H9 (cell line): ENCODE measurements at regions not wholly inside any gene's neighbourhood (a gene's known extent, or its start where the extent isn't known, plus 50 kb on each side); places are given as distances from the start of the nearest gene placed in this dataset.

Experiments
- DNase-seq: peaks from one replicate; pipeline ENCODE4 v3.0.0-alpha.2; 2017
- H2AFZ ChIP-seq: one replicate; pipeline ENCODE4 v1.6.1; 2013; ENCODE audit warnings: mild to moderate bottlenecking, low read length, control low read depth, moderate library complexity
- H2AK5ac ChIP-seq: 2 replicates; pipeline ENCODE4 v1.6.1; 2013; ENCODE audit warnings: low read length, control low read depth, mixed read lengths; ENCODE audit not compliant: insufficient read length
- H2BK120ac ChIP-seq: one replicate; pipeline ENCODE4 v1.6.1; 2013; ENCODE audit warnings: low read depth, mild to moderate bottlenecking, low read length, control low read depth, inconsistent platforms; ENCODE audit not compliant: poor library complexity, severe bottlenecking
- H2BK12ac ChIP-seq: 2 replicates; pipeline ENCODE4 v1.6.1; 2013; ENCODE audit warnings: low read length, control low read depth, mixed read lengths, low read depth; ENCODE audit not compliant: insufficient read length
- H2BK15ac ChIP-seq: 2 replicates; pipeline ENCODE4 v1.6.1; 2013; ENCODE audit warnings: low read depth, low read length, control low read depth
- H2BK20ac ChIP-seq: one replicate; pipeline ENCODE4 v1.6.1; 2013; ENCODE audit warnings: low read depth, mild to moderate bottlenecking, low read length, control low read depth, inconsistent platforms; ENCODE audit not compliant: poor library complexity, severe bottlenecking
- H2BK5ac ChIP-seq: 2 replicates; pipeline ENCODE4 v1.6.1; 2013; ENCODE audit warnings: low read length, control low read depth, mixed read lengths; ENCODE audit not compliant: insufficient read length
- H3K14ac ChIP-seq: 2 replicates; pipeline ENCODE4 v1.6.1; 2013; ENCODE audit warnings: low read length, control low read depth; ENCODE audit not compliant: insufficient read depth
- H3K18ac ChIP-seq: 2 replicates; pipeline ENCODE4 v1.6.1; 2013; ENCODE audit warnings: low read depth, mild to moderate bottlenecking, mixed read lengths, low read length, control low read depth; ENCODE audit not compliant: insufficient read length
- H3K23ac ChIP-seq: 2 replicates; pipeline ENCODE4 v1.6.1; 2013; ENCODE audit warnings: low read length, control low read depth, mixed read lengths, low read depth; ENCODE audit not compliant: insufficient read length
- H3K23me2 ChIP-seq: 2 replicates; pipeline ENCODE4 v1.6.1; 2013; ENCODE audit warnings: low read depth, mild to moderate bottlenecking, mixed read lengths, low read length, control low read depth; ENCODE audit not compliant: insufficient read length, poor library complexity, severe bottlenecking
- H3K27ac ChIP-seq: 2 replicates; pipeline ENCODE4 v1.5.1; 2013; ENCODE audit warnings: low read length, control low read depth, mixed read lengths, low read depth; ENCODE audit not compliant: insufficient read length
- H3K27me3 ChIP-seq: 2 replicates; pipeline ENCODE4 v1.6.1; 2013; ENCODE audit warnings: low read length, control low read depth, inconsistent platforms; ENCODE audit not compliant: insufficient read depth
- H3K4ac ChIP-seq: 2 replicates; pipeline ENCODE4 v1.6.1; 2013; ENCODE audit warnings: low read depth, mild to moderate bottlenecking, control low read depth, inconsistent platforms, low read length, moderate library complexity
- H3K4me1 ChIP-seq: 2 replicates; pipeline ENCODE4 v1.6.1; 2013; ENCODE audit warnings: low read length, control low read depth, inconsistent platforms; ENCODE audit not compliant: insufficient read depth
- H3K4me2 ChIP-seq: 2 replicates; pipeline ENCODE4 v1.6.1; 2013; ENCODE audit warnings: low read length, control low read depth, mixed read lengths; ENCODE audit not compliant: insufficient read length, insufficient read depth
- H3K56ac ChIP-seq: 2 replicates; pipeline ENCODE4 v1.6.1; 2013; ENCODE audit warnings: low read depth, mild to moderate bottlenecking, mixed read lengths, low read length, control low read depth; ENCODE audit not compliant: insufficient read length
- H3K79me1 ChIP-seq: 2 replicates; pipeline ENCODE4 v1.6.1; 2013; ENCODE audit warnings: low read depth, mild to moderate bottlenecking, moderate library complexity, low read length, control low read depth, inconsistent platforms; ENCODE audit not compliant: insufficient read depth, poor library complexity, severe bottlenecking
- H3K79me2 ChIP-seq: 2 replicates; pipeline ENCODE4 v1.6.1; 2013; ENCODE audit warnings: low read length, control low read depth, inconsistent platforms; ENCODE audit not compliant: insufficient read depth
- H3K9ac ChIP-seq: 2 replicates; pipeline ENCODE4 v1.6.1; 2013; ENCODE audit warnings: low read length, control low read depth, mixed read lengths; ENCODE audit not compliant: insufficient read length; ENCODE audit errors: extremely low read depth
- H3K9me3 ChIP-seq: one replicate; pipeline ENCODE4 v1.6.1; 2013; ENCODE audit warnings: low read depth, low read length, inconsistent platforms; ENCODE audit not compliant: control insufficient read depth
- H3T11ph ChIP-seq: one replicate; pipeline ENCODE4 v1.6.1; 2013; ENCODE audit warnings: mild to moderate bottlenecking, low read length, control low read depth, inconsistent platforms
- H4K20me1 ChIP-seq: one replicate; pipeline ENCODE4 v1.6.1; 2013; ENCODE audit not compliant: control insufficient read depth, insufficient read length, insufficient read depth
- H4K5ac ChIP-seq: 2 replicates; pipeline ENCODE4 v1.6.1; 2013; ENCODE audit warnings: low read depth, mild to moderate bottlenecking, mixed read lengths, low read length, control low read depth; ENCODE audit not compliant: insufficient read length
- H4K8ac ChIP-seq: replicated peaks from 2 replicates; pipeline ENCODE4 v1.6.1; 2013; ENCODE audit warnings: low read length, control low read depth, mixed read lengths, low read depth; ENCODE audit not compliant: insufficient read length
- H4K91ac ChIP-seq: 2 replicates; pipeline ENCODE4 v1.6.1; 2013; ENCODE audit warnings: low read depth, mild to moderate bottlenecking, moderate library complexity, mixed read lengths, low read length, control low read depth; ENCODE audit not compliant: insufficient read length
- H3K27ac Mint-ChIP-seq, 3 experiments: 2 replicates in 2 of 3; 3 replicates in 1 of 3; pipeline ENCODE4 v1.8.0; 2020 to 2021; ENCODE audit warnings: mixed read lengths in 3 of 3, mild to moderate bottlenecking in 1 of 3, moderate library complexity in 1 of 3
- H3K27me3 Mint-ChIP-seq: 2 replicates; pipeline ENCODE4 v1.8.0; 2021; ENCODE audit warnings: low read depth, mild to moderate bottlenecking, moderate library complexity, mixed read lengths
- H3K36me3 Mint-ChIP-seq, 3 experiments: 2 replicates in 2 of 3; 3 replicates in 1 of 3; pipeline ENCODE4 v1.8.0; 2020 to 2021; ENCODE audit warnings: low read depth in 3 of 3, mixed read lengths in 3 of 3; ENCODE audit not compliant: insufficient read depth in 1 of 3
- H3K4me1 Mint-ChIP-seq, 2 experiments: 2 replicates each; pipeline ENCODE4 v1.8.0; 2020; ENCODE audit warnings: mixed read lengths in 2 of 2
- H3K4me3 Mint-ChIP-seq, 2 experiments: 2 replicates in 1 of 2; 3 replicates in 1 of 2; pipeline ENCODE4 v1.8.0; 2020 to 2021; ENCODE audit warnings: mild to moderate bottlenecking in 2 of 2, mixed read lengths in 2 of 2, moderate library complexity in 1 of 2
- H3K9me3 Mint-ChIP-seq, 2 experiments: 2 replicates in 1 of 2; 3 replicates in 1 of 2; pipeline ENCODE4 v1.8.0; 2020; ENCODE audit warnings: mild to moderate bottlenecking in 2 of 2, mixed read lengths in 2 of 2, moderate library complexity in 1 of 2
- WGBS: extraction: QIAGEN DNeasy Blood & Tissue Kit; methylation state at CpG from one replicate; pipeline ENCODE4 v1.1.7; 2013; ENCODE audit warnings: missing lambda C conversion rate, low lambda C conversion rate, mixed read lengths; ENCODE audit not compliant: insufficient read length; ENCODE audit errors: extremely low coverage; 5-methylcytosine and 5-hydroxymethylcytosine counted together
- TF ChIP-seq, protein P1 (sequence below): fragments of 200-600 bp; sonication (generic); conservative IDR thresholded peaks from 3 replicates; pipeline ENCODE4 v1.8.0; 2021; ENCODE audit warnings: antibody characterized with exemption, mild to moderate bottlenecking

DNA sequence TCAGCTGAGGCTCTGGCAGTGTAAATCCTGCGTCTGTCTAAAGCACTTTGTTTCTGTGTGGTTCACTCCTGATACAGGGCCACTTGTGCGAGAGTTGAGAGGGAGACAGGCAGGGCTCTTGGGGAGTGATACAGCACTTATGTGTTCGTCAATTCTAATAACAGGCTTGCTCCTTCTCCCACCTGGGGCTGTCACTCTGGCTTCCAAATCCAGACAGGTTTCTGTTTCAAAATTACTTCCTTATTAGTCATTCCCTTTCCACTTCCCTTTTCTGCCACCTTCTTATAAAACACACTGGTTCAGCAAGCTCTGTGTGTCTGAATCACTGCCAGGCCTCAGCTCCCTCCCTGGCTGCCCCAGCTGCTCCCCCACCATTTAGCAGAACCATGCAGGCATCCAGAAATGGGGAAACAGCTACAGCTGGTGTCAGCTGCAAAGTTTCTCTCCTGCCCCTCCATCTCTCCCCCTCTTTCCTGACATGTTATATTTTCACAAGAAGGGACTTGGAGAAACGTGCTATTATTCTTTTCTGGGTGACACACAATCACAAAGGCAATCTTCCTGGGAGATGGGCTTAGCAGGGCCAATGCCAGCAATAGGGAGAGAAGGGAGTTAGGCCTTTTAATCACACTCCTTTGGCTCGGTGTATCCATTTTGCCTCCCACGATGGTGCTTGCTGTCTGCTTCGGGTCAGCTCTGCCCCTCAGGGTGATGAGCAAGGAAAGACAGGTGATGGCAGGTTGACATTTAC lies 58.4 kb upstream of the ZNRF2 start:
- Mint-ChIP-seq H3K27me3 (peaks cover 3% of the 10 kb centered on the region), H3K36me3 (no peaks in the 10 kb centered on the region), H3K27ac (peak overlapping the region in 1 of 3 experiments; percentile 15; a peak in 2 of 7 replicates), H3K9me3 (no peaks in the 10 kb centered on the region), H3K4me1 (peaks cover 5 to 9% of the 10 kb centered on the region in 2 experiments), H3K4me3 (no peak overlapping the region)
- no peaks in the 10 kb centered on the region for H3K27me3 ChIP-seq
- WGBS = no CpG with 5 or more reads among the region's 7 CpGs
- TF ChIP-seq, protein P1, sequence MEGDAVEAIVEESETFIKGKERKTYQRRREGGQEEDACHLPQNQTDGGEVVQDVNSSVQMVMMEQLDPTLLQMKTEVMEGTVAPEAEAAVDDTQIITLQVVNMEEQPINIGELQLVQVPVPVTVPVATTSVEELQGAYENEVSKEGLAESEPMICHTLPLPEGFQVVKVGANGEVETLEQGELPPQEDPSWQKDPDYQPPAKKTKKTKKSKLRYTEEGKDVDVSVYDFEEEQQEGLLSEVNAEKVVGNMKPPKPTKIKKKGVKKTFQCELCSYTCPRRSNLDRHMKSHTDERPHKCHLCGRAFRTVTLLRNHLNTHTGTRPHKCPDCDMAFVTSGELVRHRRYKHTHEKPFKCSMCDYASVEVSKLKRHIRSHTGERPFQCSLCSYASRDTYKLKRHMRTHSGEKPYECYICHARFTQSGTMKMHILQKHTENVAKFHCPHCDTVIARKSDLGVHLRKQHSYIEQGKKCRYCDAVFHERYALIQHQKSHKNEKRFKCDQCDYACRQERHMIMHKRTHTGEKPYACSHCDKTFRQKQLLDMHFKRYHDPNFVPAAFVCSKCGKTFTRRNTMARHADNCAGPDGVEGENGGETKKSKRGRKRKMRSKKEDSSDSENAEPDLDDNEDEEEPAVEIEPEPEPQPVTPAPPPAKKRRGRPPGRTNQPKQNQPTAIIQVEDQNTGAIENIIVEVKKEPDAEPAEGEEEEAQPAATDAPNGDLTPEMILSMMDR = no peak
- no peak overlapping the region for H2AFZ ChIP-seq
- no peak overlapping the region for H3K23ac ChIP-seq
- H3K18ac ChIP-seq = no peak overlapping the region
- no peak overlapping the region for H3K27ac ChIP-seq
- H3K9me3 ChIP-seq = no peaks in the 10 kb centered on the region
- no peaks in the 10 kb centered on the region for H3K4me1 ChIP-seq
- no peak overlapping the region for H4K5ac ChIP-seq
- no peak overlapping the region for H2AK5ac ChIP-seq
- no peak for DNase-seq
- no peaks in the 10 kb centered on the region for H3K79me2 ChIP-seq
- H3K9ac ChIP-seq = no peak overlapping the region
- H2BK20ac ChIP-seq = no peak overlapping the region
- no peak overlapping the region for H3K14ac ChIP-seq
- no peak overlapping the region for H2BK120ac ChIP-seq
- H2BK12ac ChIP-seq = no peak overlapping the region
- H3K79me1 ChIP-seq = no peaks in the 10 kb centered on the region
- no peaks in the 10 kb centered on the region for H4K20me1 ChIP-seq
- no peaks in the 10 kb centered on the region for H3K23me2 ChIP-seq
- no peak overlapping the region for H2BK5ac ChIP-seq
- H4K91ac ChIP-seq = no peak overlapping the region
- H4K8ac ChIP-seq = no peak overlapping the region
- H3K4ac ChIP-seq = no peak overlapping the region
- H2BK15ac ChIP-seq = no peak overlapping the region
- H3K56ac ChIP-seq = no peak overlapping the region
- H3T11ph ChIP-seq = no peak overlapping the region
- H3K4me2 ChIP-seq = no peak overlapping the region
